ENCODE measurements at regions not wholly inside any gene's neighbourhood (a gene's known extent, or its start where the extent isn't known, plus 50 kb on each side); places are given as distances from the start of the nearest gene placed in this dataset.

- in situ Hi-C loops (cut with MboI; ENCODE audit: low sequenced_read_pairs): no loop called here
Observed at GRCh38 chr21:38182370-38182985, 74.3 kb upstream of the KCNJ15 start.

- in situ Hi-C loops (cut with MboI; ENCODE audit: low sequenced_read_pairs): no loop called here
Observed at GRCh38 chr21:38183961-38184360, 72.8 kb upstream of the KCNJ15 start.

GRCh38 chr21:38186661-38187270 lies 70.0 kb upstream of the KCNJ15 start:
- in situ Hi-C loops (cut with MboI; ENCODE audit: low sequenced_read_pairs): no loop called here

GRCh38 chr21:38188037-38188436 lies 68.8 kb upstream of the KCNJ15 start:
- in situ Hi-C loops (cut with MboI; ENCODE audit: low sequenced_read_pairs): no loop called here

GRCh38 chr21:38196036-38196435 lies 60.8 kb upstream of the KCNJ15 start:
- in situ Hi-C loops (cut with MboI; ENCODE audit: low sequenced_read_pairs): no loop called here

GRCh38 chr21:38202811-38203210 lies 54.0 kb upstream of the KCNJ15 start:
- in situ Hi-C loops (cut with MboI; ENCODE audit: low sequenced_read_pairs): no loop called here

GRCh38 chr21:38203229-38203628 lies 53.6 kb upstream of the KCNJ15 start:
- in situ Hi-C loops (cut with MboI; ENCODE audit: low sequenced_read_pairs): no loop called here

- in situ Hi-C loops (cut with MboI; ENCODE audit: low sequenced_read_pairs): no loop called here
Observed at GRCh38 chr21:38205940-38206339, 50.9 kb upstream of the KCNJ15 start.

- in situ Hi-C loops (cut with MboI; ENCODE audit: low sequenced_read_pairs): no loop called here
Observed at GRCh38 chr21:38206646-38207045, 50.1 kb upstream of the KCNJ15 start.
